Suppressor macrophage treated with lipopolysaccharide for 1 hour (primary cell): ENCODE measurements at regions not wholly inside any gene's neighbourhood (a gene's known extent, or its start where the extent isn't known, plus 50 kb on each side); places are given as distances from the start of the nearest gene placed in this dataset.
"Not testable (repeated sequence)": the region's sequence is repeated elsewhere in the genome, so short reads cannot be mapped to it uniquely, and the experiment has no call there.

ENCODE experiments used
- DNase-seq, 3 donors: peaks; one replicate each; pipeline ENCODE4 v3.0.0-alpha.2; 2020 to 2022

DNA sequence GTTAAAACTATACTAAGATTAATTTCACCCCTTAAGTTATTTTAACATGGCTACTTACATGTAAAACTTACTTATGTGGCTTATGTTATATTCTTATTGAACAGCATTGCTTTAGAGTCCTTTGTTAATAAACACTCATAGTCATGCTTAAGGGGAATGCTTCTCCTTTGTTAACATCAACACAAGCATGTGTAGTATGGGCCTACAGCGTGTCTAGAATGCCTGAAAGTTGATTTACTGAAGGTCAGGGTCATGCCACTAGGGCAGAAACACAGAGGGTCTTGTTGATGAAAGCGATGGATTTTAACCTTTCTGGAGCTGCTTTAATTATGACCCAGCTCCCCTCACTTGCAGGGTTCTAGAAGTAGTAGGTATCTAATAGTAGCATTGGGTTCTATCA is 159.8 kb upstream of the DLX2 start:
- no peak for DNase-seq

DNA sequence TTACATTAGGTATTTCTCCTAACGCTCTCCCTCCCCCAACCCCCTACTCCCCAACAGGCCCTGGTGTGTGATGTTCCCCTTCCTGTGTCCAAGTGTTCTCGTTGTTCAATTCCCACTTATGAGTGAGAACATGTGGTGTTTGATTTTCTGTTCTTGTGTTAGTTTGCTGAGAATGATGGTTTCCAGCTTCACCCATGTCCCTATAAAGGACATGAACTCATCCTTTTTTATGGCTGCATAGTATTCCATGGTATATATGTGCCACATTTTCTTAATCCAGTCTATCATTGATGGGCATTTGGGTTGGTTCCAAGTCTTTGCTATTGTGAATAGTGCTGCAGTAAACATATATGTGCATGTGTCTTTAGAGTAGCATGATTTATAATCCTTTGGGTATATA is 162.1 kb upstream of the DLX2 start:
- DNase-seq, result not testable (repeated sequence)

DNA sequence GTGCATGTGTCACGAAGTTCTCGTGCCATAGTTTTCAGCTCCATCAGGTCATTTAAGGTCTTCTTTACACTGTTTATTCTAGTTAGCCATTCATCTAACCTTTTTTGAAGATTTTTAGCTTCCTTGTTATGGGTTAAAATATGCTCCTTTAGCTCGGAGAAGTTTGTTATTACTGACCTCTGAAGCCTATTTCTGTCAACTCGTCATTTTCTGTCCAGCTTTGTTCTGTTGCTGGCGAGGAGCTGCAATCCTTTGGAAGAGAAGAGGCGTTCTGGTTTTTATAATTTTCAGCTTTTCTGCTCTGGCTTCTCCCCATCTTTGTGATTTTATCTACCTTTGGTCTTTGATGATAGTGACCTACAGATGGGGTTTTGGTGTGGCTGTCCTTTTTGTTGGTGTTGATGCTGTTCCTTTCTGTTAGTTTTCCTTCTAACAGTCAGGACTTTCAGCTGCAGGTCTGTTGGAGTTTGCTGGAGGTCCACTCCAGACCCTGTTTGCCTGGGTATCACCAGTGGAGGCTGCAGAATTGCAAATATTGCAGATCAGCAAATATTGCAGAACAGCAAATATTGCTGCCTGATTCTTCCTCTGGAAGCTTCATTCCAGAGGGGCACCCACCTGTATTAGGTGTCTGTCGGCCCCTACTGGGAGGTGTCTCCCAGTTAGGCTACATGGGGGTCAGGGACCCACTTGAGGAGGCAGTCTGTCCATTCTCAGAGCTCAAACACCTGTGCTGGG is 157.7 kb upstream of the ITGA6 start:
- DNase-seq, result not testable (repeated sequence)

DNA sequence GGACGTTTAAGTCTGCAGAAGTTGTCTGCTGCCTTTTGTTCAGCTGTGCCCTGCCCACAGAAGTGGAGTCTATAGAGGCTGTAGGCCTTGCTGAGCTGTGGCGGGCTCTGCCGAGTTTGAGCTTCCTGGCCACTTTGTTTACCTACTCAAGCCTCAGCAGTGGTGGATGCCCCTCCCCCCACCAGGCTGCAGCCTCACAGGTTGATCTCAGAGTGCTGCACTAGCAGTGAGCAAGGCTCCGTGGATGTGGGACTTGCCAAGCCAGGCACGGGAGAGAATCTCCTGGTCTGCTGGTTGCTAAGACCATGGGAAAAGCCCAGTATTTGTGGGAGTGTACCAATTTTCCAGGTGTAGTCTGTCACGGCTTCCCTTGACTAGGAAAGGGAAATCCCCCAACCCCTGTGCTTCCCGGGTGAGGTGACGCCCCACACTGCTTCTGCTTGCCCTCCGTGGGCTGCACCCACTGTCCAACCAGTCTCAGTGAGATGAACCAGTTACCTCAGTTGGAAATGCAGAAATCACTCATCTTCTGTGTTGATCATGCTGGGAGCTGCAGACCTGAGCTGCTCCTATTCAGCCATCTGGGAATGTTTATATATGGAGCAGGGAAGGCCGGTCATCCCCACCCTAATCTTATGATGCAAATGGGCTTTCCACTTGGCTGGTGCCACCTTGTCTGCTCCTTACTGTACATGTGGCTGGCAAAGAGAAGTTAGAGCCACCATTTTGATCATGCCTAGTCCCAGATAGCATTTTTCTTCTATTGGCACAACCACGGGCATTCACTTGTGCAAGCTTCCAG is 156.9 kb upstream of the ITGA6 start:
- peak in 2 of 3 donors; percentile 26 to 41 for DNase-seq

DNA sequence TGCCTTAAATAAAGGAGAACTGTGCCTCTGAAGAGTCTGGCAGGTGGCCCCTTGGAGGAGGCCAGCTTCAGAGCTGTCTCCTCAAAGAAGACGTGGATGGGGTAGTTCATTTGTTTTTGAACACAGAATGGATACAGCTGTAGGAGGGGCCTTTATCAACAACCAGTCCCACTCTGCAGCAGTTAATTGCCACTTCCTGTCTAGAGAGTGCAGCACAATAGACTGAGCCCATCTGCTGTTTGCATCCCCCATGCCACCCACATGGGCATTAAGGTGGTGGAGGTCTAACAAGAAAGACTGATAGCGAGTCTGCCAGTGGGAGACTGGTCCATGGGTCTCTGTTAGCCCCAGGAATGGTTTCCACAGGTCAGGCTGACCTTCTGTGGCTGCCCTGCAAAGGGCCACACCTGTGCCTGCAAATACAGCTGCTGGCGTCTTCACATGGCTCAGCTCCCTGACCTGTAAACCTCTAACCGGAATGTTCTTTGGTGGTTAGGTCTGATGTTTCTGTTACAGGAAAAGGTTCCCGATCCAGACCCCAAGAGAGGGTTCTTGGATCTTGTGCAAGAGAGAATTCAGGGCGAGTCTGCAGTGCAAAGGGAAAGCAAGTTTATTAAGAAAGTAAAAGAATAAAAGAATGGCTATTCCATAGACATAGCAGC is 153.3 kb upstream of the ITGA6 start:
- DNase-seq, result no peak

DNA sequence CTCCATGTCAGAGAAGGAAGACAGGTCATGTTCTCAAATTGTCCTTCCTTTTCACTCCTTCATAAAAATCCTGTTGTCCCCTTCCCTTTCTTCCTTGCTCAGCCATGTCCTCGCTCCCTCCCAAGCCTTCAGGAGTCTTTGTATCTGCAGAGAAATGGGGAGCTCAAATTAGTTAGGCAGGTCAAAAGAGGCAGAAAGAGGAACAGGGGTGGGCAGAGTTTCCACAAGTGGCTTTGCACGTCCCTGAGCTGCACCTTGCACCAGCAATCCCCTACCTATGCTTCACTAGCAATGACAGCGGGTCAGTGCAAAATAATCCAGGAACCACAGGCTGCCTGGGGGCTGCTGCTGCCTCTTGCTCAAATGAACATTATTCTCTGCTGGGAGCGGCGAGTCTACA is 152.1 kb upstream of the ITGA6 start:
- no peak for DNase-seq

DNA sequence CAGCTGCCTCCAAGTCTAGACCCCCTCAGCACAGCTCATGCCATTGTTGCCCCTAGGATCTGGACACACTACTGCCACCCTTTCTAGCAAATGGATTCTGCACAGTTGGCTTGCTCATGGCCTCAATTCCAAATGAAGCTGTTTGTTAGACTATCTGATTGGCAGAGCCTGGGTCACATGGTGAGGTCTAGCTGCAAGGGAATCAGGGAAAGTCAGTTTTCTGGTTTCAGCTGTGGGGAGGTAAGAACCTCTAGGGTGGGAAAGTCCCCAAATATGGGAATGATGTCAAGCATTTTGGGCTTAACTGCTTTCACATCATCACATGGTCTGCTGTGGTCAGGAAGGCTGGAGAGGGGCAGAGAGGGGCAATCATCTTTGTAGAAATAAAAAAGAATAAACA is 150.4 kb upstream of the ITGA6 start:
- peak in 2 of 3 donors; percentile 38 to 44 for DNase-seq

DNA sequence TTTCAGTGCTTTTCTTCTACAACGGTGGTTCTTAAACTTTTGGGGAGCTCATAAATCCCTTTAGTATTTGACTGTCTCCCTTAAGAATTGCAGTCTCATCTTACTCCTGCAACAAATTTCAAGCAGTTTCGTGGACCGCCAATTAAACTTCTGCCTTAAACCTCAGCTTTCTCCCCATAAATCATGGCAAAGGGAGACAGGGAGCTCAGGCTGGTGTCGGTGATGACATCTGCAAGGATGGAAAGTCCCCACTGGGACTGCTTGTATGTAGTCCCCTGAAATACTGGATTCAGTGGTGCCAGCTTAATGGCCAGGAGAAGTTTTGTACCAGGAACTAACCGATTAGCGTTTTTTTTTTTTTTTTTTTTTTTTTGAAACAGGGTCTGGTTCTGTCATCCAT is 148.7 kb upstream of the ITGA6 start:
- DNase-seq, result peak in 2 of 3 donors; percentile 64 to 73

DNA sequence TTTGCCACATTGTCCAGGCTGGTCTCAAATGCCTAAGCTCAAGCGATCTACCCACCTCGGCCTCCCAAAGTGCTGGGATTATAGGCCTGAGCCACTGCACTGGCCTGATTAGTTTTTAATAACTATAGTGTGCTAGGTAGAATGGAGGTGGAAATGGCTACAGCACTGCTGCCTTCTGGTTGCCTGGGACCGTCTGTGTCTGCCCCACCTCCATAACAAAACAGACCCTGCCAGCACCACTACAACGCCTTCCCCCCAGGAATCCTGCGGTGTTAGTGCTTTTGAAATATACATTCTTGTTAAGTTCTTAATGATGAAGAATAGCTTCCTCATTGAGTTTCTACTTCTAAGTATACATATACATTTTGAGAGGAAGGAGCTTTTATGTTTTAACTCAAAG is 148.2 kb upstream of the ITGA6 start:
- no peak for DNase-seq

DNA sequence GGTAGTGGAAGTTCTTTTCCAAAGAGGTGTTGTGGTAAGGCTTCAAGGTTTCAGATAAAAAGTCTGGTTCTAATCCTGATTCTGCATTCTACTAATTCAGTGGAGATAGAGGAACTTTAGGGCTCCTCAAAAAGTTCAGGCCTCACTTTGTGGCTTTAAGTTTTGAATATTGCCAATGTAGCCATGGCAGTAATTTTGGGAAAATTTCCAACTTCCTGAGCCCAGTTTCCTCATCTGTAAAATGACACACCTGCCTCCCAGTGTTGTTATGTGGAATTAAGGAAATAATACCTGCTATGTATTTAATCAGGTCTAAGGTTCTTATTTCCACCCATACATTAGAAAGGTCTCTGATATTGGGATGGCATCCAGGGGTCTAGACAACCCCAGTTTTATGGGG is 147.6 kb upstream of the ITGA6 start:
- peak in 2 of 3 donors; percentile 28 to 57 for DNase-seq

DNA sequence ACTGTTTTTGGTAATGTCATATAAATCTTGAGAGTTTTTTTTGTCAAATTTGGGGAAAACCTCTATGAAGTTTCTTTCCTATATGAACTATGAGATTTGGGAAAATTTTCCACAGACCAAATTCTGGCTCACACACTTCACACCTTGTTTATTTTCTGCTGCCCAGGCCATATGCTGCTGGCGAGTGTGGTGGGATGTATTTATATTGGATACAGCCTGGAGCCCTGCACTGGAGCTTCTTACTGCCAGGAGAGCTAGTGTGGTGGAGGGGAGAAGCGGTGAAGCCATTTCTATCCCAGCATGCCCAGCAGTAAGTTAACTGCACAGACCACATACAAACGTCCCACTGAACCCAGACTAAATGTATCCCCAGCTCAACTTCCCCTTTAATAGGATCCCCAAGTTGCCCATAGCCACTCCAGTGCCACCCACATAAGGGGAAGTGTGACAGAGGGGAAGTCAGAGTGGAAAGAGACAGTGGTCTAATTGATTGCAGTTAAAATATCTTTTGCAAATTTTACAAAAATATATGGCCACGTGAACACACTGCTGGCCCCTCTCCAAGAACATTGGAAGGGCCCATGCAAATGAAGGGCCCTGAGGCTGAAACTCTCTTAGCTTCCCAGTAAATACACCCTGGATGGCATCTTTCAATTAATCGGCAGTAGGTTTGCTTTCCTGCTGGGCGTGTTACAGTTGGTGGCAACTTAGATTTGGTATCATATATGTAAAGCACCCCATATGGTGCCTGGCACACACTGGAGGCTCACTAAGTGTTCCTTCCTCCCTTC is 146.6 kb upstream of the ITGA6 start:
- DNase-seq, result peak; percentile 87 to 92 (median 88)

DNA sequence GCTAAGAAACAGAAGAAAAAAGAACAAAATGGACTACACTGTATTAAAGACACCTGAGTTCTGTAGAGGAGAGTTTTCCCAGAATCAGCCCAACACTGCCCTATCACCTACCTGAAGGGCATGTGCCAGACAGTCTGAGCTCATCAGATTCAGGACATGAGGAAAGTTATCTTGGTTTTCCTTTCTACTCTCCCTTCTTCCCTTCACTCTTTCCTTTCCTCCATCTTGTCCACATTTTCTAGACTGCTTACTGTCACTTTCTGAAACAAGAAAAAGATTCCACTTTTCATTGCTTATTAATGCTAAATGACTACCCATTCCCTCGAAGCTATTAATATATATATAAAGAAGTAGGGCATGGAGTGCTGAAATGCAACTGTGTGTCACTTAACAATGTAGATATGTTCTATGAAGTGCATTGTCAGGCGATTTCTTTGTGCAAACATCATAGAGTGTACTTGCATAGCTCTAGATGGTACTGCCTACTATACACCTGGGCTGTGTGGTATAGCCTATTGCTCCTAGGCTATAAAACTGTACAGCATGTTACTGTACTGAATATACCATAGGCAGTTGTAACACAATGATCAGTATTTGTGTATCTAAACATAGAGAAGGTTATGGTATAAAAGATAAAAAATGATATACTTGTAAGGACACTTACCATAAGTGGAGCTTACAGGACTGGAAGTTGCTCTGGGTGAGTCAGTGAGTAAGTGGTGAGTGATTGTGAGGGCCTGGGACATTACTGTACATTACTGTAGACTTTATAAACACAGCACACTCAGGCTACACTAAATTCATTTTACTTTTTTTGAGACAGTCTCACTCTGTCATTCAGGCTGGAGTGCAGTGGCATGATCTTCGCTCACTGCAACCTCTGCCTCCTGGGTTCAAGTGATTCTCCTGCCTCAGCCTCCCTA is 145.5 kb upstream of the ITGA6 start:
- DNase-seq, result peak; percentile 55 to 77 (median 70)

DNA sequence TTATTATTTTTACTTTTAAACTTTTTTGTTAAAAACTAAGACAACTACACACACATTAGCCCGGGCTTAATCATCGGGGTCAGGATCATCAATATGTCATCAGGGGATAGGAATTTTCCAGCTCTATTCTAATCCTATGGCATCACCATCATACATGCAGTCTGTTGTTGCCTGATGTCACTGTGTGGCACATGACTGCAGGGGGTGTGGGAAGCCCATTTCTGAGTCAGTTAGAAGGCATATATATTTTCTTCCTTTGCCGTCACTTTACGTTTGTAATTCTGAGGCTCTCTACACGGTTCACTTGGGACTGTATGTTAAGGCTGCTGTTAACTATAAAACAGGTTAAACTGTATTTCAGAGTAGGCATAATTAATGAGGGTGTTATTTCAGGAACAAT is 144.4 kb upstream of the ITGA6 start:
- peak; percentile 91 to 97 (median 94) for DNase-seq

DNA sequence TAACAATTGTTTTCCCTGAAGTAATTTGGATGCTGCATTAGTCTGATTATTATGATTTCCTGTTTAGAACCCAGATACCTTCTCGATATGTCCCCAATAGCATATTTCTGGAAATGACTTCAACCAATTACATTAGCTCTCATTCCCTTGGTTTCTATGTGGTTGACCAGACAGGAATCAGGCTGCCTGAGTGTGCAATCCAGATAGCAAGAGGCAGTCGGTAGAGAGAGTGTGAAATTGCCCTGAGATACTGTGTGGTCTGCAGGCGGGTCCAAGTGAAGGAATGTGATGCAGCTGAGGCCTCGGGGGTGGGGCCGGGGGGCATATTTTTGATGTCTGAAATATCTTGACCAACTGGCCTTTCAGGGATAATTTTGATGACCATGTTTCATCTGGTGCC is 143.9 kb upstream of the ITGA6 start:
- peak in 2 of 3 donors; percentile 25 to 32 for DNase-seq

DNA sequence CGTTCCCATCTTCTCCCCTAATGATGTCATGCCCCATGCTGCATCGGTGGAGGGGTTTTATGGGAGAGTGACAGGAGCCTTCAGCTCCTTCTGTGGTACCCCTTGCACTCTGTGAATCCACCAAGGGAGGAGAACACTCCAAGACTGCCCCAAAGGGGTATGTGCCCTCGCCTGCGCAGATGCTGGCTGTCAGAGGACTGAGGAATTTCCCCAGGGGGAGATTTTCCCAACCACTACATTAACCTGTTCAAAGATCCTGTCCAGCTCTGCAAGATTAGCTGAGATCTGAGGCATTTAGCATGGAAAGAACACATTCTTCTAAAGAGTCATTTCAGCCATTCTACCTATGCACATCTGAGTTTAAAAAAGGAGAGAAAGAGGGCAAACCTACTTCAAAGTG is 143.2 kb upstream of the ITGA6 start:
- no peak for DNase-seq

DNA sequence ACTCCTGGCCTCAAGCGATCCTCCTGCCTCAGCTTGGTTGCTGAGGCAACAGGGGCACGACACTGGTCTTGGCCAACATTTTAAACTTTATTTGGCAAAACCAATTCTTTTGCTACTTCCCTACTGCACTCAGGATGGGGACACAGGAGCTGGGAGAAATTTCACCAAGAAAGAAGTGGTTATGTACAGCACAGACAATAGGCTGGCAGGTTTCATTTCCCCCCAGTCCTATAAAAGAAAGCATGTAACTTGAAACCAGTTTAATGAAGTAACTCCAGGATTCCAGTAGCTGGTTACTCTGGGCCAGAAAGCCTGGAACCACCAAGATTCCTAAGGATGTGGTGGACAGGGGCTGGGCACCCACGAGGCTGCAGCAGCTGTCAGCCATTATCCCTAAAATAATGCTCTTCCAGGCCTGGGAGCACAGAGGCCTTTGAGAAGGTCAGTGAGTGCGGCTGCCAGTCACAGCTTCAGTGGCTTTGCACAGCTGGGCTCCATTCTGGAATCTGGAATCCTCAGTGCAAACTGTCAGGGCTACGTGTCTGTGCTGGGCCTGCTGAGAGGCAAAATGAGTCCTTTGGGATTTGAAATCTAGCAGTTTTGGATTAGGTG is 142.3 kb upstream of the ITGA6 start:
- DNase-seq, result peak; percentile 44 to 59 (median 49)

DNA sequence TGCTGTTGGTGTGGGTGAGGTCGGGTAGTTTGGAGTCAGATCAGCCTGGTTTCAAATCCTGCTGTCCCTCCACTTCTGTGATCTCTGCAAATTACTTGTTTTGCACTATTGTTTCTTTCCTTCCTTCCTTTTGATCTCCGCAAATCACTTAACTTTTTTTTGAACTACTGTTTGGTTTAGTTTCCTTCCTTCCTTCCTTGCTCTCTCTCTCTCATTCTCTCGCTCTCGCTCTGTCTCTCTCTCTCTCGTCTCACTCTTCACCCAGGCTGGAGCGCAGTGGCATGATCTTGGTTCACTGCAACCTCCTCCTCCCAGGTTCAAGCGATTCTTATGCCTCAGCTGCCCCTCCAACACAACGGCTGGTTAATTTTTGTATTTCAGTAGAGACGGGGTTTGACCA is 141.6 kb upstream of the ITGA6 start:
- no peak for DNase-seq

DNA sequence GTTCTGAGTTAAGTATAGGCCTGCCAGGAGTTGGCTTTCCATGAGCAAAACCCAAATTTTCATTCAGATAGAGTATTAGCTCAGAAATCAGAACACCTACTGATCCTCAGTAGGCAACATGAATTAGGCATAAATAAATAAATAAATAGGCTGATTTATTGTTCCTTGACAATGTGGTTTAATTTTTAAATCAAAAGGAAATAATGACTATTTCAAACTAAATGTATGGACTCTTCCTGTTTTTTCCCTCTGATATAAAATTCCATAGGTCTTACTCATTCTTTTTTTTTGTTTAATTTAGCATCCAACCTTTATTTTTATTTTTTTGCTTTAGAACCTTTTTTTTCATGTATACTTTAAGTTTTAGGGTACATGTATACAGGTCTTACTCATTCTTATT is 140.2 kb upstream of the ITGA6 start:
- no peak for DNase-seq

DNA sequence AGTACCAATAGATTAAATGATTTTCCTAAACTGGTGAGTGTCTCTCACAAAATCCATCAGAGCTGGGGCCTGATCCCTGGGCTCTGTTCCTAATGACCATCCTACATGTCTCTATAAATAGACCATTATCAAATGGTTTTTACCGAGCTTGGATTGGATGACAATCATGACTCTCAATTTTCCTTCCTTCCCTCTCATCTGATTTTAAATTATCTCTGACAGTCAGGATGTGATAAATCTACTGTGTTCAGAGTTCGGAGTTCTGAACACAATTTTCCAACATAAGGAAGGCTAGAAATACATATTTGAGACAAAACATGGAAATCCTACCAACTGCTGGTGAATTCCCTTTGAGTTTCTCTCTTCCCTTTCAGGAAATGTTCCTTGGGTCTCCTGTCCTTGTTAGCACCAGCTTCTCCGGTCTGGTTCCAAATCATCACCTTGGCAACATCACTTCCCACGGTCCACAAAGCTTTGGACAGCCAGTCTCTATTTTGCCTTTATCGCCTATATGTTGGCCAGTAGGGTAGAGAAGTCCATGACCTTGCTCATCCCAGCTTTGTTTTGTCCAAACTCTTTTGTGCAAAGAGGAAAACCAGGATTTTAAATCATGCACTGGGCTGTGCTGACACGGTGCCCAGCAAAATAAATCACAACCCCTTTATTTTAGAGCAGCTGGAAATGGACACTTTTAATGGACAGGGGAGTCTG is 139.6 kb upstream of the ITGA6 start:
- DNase-seq, result no peak

DNA sequence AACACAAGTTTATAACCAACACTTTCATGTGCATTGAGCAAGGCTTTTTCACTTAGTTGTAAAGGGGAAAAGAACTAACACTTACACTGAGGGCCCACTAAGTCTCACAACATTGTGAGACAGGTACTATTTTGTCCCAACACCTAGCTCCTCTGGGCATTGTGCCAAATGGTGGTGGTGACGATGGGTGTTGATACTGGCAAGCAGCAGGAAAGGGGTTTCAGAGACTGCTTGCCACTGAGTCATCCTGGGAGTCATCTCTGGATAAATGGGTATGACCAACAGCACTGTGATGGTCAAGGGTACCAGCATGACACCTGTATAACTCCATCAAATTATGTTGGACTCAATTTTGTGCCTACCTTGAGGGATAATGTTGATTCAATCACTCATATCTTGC is 138.8 kb upstream of the ITGA6 start:
- DNase-seq, result no peak

DNA sequence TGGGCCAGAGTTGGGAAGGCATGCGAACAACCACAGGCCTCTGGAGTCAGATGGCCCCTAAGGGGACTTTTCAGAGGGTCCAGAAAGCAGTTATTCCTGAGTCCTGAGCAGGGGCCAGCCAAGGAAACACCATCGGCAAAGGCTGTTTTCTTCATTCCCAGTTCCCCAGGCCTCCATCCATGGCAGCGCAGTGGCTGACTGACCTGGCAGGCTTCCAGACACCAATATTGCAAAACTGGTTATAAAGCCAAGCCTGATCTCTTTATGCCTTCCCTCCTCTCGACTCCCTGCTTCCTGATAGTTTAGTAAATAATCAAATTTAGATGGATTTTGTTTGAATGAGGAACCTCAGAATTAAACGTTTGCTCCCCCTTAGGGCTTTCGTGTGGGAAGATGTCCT is 133.4 kb upstream of the ITGA6 start:
- DNase-seq, result peak; percentile 52 to 73 (median 64)
